GM12878 (cell line): ENCODE measurements at regions not wholly inside any gene's neighbourhood (a gene's known extent, or its start where the extent isn't known, plus 50 kb on each side); places are given as distances from the start of the nearest gene placed in this dataset.

Source experiments
- ATAC-seq: fragments of 200-7000 bp; cut with Tn5 transposase; 3 replicates; pipeline ENCODE4 v1.9.1; 2020; ENCODE audit warnings: mild to moderate bottlenecking, moderate library complexity
- BruUV-seq: library from RNA; stranded (reverse); fragments of 400-500 nt; replicated peaks from 2 replicates; lab custom pipeline; 2021; lab: Mats Ljungman, UMichigan
- CTCF ChIA-PET: fragments of 300-600 bp; sonication (Branson Sonifier 250); formaldehyde crosslinking; extraction: SDS; loops from one replicate; lab custom pipeline; 2021; ENCODE audit warnings: inconsistent platforms; lab: Yijun Ruan, JAX
- POLR2A ChIA-PET: fragments of 350-600 bp; formaldehyde crosslinking; extraction: SDS; loops from one replicate; lab custom pipeline; 2021; ENCODE audit warnings: inconsistent platforms; lab: Charles Lee
- RAD21 ChIA-PET: fragments of 300-600 bp; sonication (Branson Sonifier 250); formaldehyde crosslinking; loops from one replicate; lab custom pipeline; 2023; ENCODE audit warnings: antibody characterized with exemption; ENCODE audit not compliant: unreplicated experiment; lab: Charles Lee
- SMC1A ChIA-PET: fragments of 300-600 bp; sonication (Branson Sonifier 250); formaldehyde crosslinking; loops from one replicate; lab custom pipeline; 2023; ENCODE audit not compliant: unreplicated experiment, uncharacterized antibody; lab: Charles Lee
- DNase-seq: peaks from one replicate; pipeline ENCODE4 v3.0.0-alpha.2; 2011; ENCODE audit warnings: low read depth, low spot score
- FAIRE-seq: peaks from 3 replicates; lab custom pipeline; 2011; peaks lifted over from hg19 to GRCh38; lab: Jason Lieb, UNC
- H2AFZ ChIP-seq: 2 replicates; pipeline ENCODE4 v1.6.0; 2011; ENCODE audit warnings: low read depth, low read length, control low read depth; ENCODE audit not compliant: control insufficient read depth
- H3K27ac ChIP-seq: 2 replicates; pipeline ENCODE4 v1.5.1; 2011; ENCODE audit warnings: control low read depth; ENCODE audit not compliant: control insufficient read depth, insufficient read depth
- H3K27me3 ChIP-seq, 2 experiments: replicated peaks in 1 of 2; 2 replicates each; pipeline versions ENCODE4 v1.6.0 to v1.6.1; 2011; ENCODE audit warnings: low read length in 1 of 2; ENCODE audit not compliant: control insufficient read depth in 2 of 2, insufficient read depth in 2 of 2
- H3K36me3 ChIP-seq, 2 experiments: 2 replicates each; pipeline ENCODE4 v1.5.1; 2011; ENCODE audit warnings: low read length in 1 of 2; ENCODE audit not compliant: control insufficient read depth in 2 of 2, insufficient read depth in 2 of 2
- H3K4me1 ChIP-seq: 2 replicates; pipeline ENCODE4 v1.6.1; 2011; ENCODE audit warnings: mild to moderate bottlenecking, low read length, moderate library complexity, mixed read lengths; ENCODE audit not compliant: control insufficient read depth, insufficient read depth
- H3K4me2 ChIP-seq: 2 replicates; pipeline ENCODE4 v1.6.0; 2011; ENCODE audit warnings: control low read depth; ENCODE audit not compliant: control insufficient read depth, insufficient read depth
- H3K4me3 ChIP-seq: fragments of 200-600 bp; sonication (generic); 2 replicates; pipeline ENCODE4 v1.5.1; 2016
- H3K79me2 ChIP-seq: 2 replicates; pipeline ENCODE4 v1.6.0; 2011; ENCODE audit warnings: low read length; ENCODE audit not compliant: control insufficient read depth, insufficient read depth
- H3K9ac ChIP-seq: 2 replicates; pipeline ENCODE4 v1.8.0; 2011; ENCODE audit warnings: low read length, control low read depth, mixed read lengths; ENCODE audit not compliant: control insufficient read depth, insufficient read depth
- H3K9me3 ChIP-seq: replicated peaks from 3 replicates; pipeline ENCODE4 v1.5.1; 2011; ENCODE audit warnings: mild to moderate bottlenecking, low read length; ENCODE audit not compliant: control insufficient read depth, insufficient read depth
- H4K20me1 ChIP-seq: 2 replicates; pipeline ENCODE4 v1.6.0; 2011; ENCODE audit not compliant: control insufficient read depth, insufficient read depth
- GATAD2B ChIP-seq: fragments of 450-650 bp; conservative IDR thresholded peaks from 2 replicates; pipeline ENCODE4 v1.6.1; 2017; ENCODE audit warnings: low read depth, mild to moderate bottlenecking, moderate library complexity
- HDAC6 ChIP-seq: fragments of 200-600 bp; sonication (generic); IDR thresholded peaks from one replicate; pipeline ENCODE4 v1.8.0; 2017; ENCODE audit warnings: antibody characterized with exemption; ENCODE audit not compliant: unreplicated experiment
- HDGF ChIP-seq: fragments of 450-650 bp; IDR thresholded peaks from 2 replicates; pipeline ENCODE4 v1.6.1; 2016; ENCODE audit warnings: antibody characterized with exemption
- KDM1A ChIP-seq: fragments of 200-600 bp; sonication (generic); IDR thresholded peaks from 2 replicates; pipeline ENCODE4 v1.6.1; 2016; ENCODE audit warnings: borderline replicate concordance
- MXI1 ChIP-seq: fragments of 150-350 bp; IDR thresholded peaks from 2 replicates; pipeline ENCODE4 v1.6.1; 2011; ENCODE audit warnings: low read depth, mild to moderate bottlenecking, inconsistent platforms, low read length, improper control_type of control experiment
- RUNX3 ChIP-seq: IDR thresholded peaks from 2 replicates; pipeline ENCODE4 v1.6.1; 2012; ENCODE audit warnings: low read length, inconsistent platforms
- SKIL ChIP-seq: fragments of 450-650 bp; IDR thresholded peaks from 2 replicates; pipeline ENCODE4 v1.6.1; 2017; ENCODE audit warnings: mild to moderate bottlenecking, low read depth, inconsistent platforms; ENCODE audit not compliant: poor library complexity, severe bottlenecking
- WGBS: methylation state at CpG from one replicate; pipeline ENCODE4 v1.1.6; 2016; ENCODE audit warnings: low lambda C conversion rate; ENCODE audit not compliant: insufficient replicate concordance, insufficient coverage; ENCODE audit errors: missing lambda C conversion rate; 5-methylcytosine and 5-hydroxymethylcytosine counted together
- in situ Hi-C: fragments of 300-500 bp; cut with MboI; formaldehyde crosslinking; loops from 9 replicates; pipeline ENCODE4 v1.14.3; 2018; ENCODE audit warnings: mixed read lengths
- intact Hi-C: fragments of 100-400 bp; cut with micrococcal nuclease; formaldehyde crosslinking; loops from one replicate; pipeline ENCODE4 v1.14.2; 2022; ENCODE audit not compliant: unreplicated experiment
- TF ChIP-seq, protein P1 (sequence below): IDR thresholded peaks from 2 replicates; pipeline ENCODE4 v1.6.1; 2012; ENCODE audit warnings: low read depth, low read length, improper control_type of control experiment
- TF ChIP-seq, protein P2 (sequence below): fragments of 450-650 bp; IDR thresholded peaks from 2 replicates; pipeline ENCODE4 v1.6.1; 2017; ENCODE audit warnings: mild to moderate bottlenecking, moderate library complexity

DNA sequence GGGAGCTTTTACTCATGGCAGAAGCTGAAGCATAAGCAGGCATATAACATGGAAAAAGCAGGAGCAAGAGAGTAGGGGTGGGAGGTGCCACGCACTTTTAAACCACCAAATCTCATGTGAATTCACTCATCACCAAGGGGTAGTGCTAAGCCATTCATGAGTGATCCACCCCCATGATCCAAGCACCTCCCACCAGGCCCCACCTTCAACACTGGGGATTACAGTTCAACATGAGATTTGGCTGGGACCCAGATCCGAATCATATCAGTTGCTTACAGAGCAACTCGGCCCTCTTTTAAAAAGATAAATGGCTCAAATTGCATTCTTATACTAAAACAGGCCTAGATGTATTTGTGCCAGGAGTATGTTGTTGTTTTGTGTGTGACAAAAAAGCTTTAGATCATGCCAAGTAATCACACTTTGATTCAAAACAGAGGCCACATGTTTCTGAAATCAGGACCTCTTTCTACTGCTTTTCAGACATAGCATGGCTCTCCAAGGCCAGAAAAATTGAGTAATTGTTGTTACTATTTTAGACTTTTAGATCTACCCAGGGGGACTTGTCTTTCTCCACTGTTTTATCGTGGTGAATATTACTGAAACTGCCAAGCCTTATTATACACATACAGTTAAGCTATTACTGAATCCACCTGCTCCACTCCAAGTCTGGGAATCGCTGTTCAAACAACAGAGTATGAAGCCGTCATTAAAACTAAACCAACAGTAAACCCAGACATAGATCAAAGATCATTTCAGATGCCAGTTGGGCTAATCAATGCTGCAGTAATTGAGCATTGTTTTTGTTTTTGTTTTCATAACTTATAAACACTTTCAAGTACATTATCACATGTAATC is 163.3 kb downstream of the KCNJ2 start (continued):
- TF ChIP-seq, protein P1, sequence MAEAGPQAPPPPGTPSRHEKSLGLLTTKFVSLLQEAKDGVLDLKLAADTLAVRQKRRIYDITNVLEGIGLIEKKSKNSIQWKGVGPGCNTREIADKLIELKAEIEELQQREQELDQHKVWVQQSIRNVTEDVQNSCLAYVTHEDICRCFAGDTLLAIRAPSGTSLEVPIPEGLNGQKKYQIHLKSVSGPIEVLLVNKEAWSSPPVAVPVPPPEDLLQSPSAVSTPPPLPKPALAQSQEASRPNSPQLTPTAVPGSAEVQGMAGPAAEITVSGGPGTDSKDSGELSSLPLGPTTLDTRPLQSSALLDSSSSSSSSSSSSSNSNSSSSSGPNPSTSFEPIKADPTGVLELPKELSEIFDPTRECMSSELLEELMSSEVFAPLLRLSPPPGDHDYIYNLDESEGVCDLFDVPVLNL, result no peak
- TF ChIP-seq HDGF, result no peak
- TF ChIP-seq HDAC6, result no peak
- no peak for TF ChIP-seq MXI1

DNA sequence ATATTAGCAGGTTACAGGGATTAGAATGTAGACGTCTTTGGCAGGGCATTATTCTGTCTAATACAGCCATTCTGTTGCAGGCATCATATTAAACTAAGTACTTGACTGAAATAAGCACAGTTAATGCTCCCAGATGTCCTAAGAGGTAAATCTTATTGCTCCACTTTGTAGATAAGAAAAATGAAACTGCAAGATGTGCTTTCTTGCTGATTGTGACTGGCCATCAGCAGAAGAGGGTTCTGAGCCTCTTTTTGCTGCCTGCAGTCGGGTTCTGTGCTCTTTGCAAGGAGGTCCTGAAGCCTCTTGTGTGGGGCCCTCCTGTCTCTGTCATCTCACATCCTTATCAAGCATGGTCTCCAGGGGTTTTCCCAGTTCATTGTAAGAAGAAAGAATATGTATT is 167.1 kb downstream of the KCNJ2 start:
- no peak overlapping the region for H2AFZ ChIP-seq
- no peaks in the 10 kb centered on the region for H3K79me2 ChIP-seq
- 0% methylated on average over 2 of the region's 2 CpGs for WGBS
- no peaks in the 10 kb centered on the region for H4K20me1 ChIP-seq
- ATAC-seq (no peak), FAIRE-seq (no peak), DNase-seq (no peak)
- H3K27me3 ChIP-seq, result no peaks in the 10 kb centered on the region
- no peaks in the 10 kb centered on the region for H3K36me3 ChIP-seq
- H3K9me3 ChIP-seq, result no peaks in the 10 kb centered on the region
- H3K4me3 ChIP-seq, result no peak overlapping the region
- no TSS peak for BruUV-seq
- ChIA-PET POLR2A (no interaction called here), SMC1A (interaction anchor here (0.6 to 3.0 kb wide), 4 partner anchors 28 to 167 kb away, joined by 3 to 9 read pairs (median 6); partner anchors contain the start of gene KCNJ2), RAD21 (interaction anchor here (1.4 to 1.9 kb wide), 2 partner anchors 8 to 16 kb away, joined by 3 to 4 read pairs; no protein-coding TSS in a partner anchor), CTCF (interaction anchor here (1.2 to 1.5 kb wide), 2 partner anchors 15 to 21 kb away, joined by 5 to 6 read pairs; no protein-coding TSS in a partner anchor)
- no peak overlapping the region for H3K4me2 ChIP-seq
- intact Hi-C loops, result no loop called here
- H3K4me1 ChIP-seq, result no peaks in the 10 kb centered on the region
- in situ Hi-C loops, result no loop called here
- H3K27ac ChIP-seq, result no peak overlapping the region
- no peak overlapping the region for H3K9ac ChIP-seq
- TF ChIP-seq, protein P2, sequence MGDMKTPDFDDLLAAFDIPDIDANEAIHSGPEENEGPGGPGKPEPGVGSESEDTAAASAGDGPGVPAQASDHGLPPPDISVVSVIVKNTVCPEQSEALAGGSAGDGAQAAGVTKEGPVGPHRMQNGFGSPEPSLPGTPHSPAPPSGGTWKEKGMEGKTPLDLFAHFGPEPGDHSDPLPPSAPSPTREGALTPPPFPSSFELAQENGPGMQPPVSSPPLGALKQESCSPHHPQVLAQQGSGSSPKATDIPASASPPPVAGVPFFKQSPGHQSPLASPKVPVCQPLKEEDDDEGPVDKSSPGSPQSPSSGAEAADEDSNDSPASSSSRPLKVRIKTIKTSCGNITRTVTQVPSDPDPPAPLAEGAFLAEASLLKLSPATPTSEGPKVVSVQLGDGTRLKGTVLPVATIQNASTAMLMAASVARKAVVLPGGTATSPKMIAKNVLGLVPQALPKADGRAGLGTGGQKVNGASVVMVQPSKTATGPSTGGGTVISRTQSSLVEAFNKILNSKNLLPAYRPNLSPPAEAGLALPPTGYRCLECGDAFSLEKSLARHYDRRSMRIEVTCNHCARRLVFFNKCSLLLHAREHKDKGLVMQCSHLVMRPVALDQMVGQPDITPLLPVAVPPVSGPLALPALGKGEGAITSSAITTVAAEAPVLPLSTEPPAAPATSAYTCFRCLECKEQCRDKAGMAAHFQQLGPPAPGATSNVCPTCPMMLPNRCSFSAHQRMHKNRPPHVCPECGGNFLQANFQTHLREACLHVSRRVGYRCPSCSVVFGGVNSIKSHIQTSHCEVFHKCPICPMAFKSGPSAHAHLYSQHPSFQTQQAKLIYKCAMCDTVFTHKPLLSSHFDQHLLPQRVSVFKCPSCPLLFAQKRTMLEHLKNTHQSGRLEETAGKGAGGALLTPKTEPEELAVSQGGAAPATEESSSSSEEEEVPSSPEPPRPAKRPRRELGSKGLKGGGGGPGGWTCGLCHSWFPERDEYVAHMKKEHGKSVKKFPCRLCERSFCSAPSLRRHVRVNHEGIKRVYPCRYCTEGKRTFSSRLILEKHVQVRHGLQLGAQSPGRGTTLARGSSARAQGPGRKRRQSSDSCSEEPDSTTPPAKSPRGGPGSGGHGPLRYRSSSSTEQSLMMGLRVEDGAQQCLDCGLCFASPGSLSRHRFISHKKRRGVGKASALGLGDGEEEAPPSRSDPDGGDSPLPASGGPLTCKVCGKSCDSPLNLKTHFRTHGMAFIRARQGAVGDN, result no peak
- TF ChIP-seq SKIL (no peak), GATAD2B (no peak), KDM1A (no peak), RUNX3 (no peak)
